Hepatocyte (in vitro differentiated cells): ENCODE measurements at regions not wholly inside any gene's neighbourhood (a gene's known extent, or its start where the extent isn't known, plus 50 kb on each side); places are given as distances from the start of the nearest gene placed in this dataset.

Experiments used
- DNase-seq: peaks from one replicate; pipeline ENCODE4 v3.0.0-alpha.2; 2016; ENCODE audit warnings: low spot score
- H2AFZ ChIP-seq: fragments of 200-600 bp; sonication (generic); 2 replicates; pipeline ENCODE4 v1.6.0; 2016; ENCODE audit warnings: antibody characterized with exemption, mild to moderate bottlenecking
- H3K27ac ChIP-seq: fragments of 200-600 bp; sonication (generic); 2 replicates; pipeline ENCODE4 v1.5.1; 2016; ENCODE audit warnings: mild to moderate bottlenecking
- H3K27me3 ChIP-seq: fragments of 200-600 bp; sonication (generic); 2 replicates; pipeline ENCODE4 v1.6.1; 2016
- H3K36me3 ChIP-seq: fragments of 200-600 bp; sonication (generic); replicated peaks from 2 replicates; pipeline ENCODE4 v1.5.1; 2016; ENCODE audit warnings: low read depth; ENCODE audit not compliant: insufficient read depth
- H3K4me1 ChIP-seq: fragments of 200-600 bp; sonication (generic); 2 replicates; pipeline ENCODE4 v1.5.1; 2016; ENCODE audit warnings: mild to moderate bottlenecking, moderate library complexity; ENCODE audit not compliant: insufficient read depth
- H3K4me2 ChIP-seq: fragments of 200-600 bp; sonication (generic); 2 replicates; pipeline ENCODE4 v1.6.0; 2016
- H3K4me3 ChIP-seq: fragments of 200-600 bp; sonication (generic); 2 replicates; pipeline ENCODE4 v1.5.1; 2016; ENCODE audit warnings: mild to moderate bottlenecking
- H3K79me2 ChIP-seq: fragments of 200-600 bp; sonication (generic); 2 replicates; pipeline ENCODE4 v1.6.0; 2017; ENCODE audit warnings: mild to moderate bottlenecking
- H3K9me2 ChIP-seq: fragments of 200-600 bp; sonication (generic); replicated peaks from 2 replicates; pipeline ENCODE4 v1.6.0; 2017; ENCODE audit warnings: mild to moderate bottlenecking; ENCODE audit not compliant: insufficient read depth
- H3K9me3 ChIP-seq: fragments of 200-600 bp; sonication (generic); 2 replicates; pipeline ENCODE4 v1.5.1; 2016; ENCODE audit warnings: low read depth, mild to moderate bottlenecking
- H4K20me1 ChIP-seq: fragments of 200-600 bp; sonication (generic); 2 replicates; pipeline ENCODE4 v1.6.0; 2016; ENCODE audit warnings: mild to moderate bottlenecking; ENCODE audit not compliant: insufficient read depth, poor library complexity, severe bottlenecking
- EZH2 ChIP-seq: fragments of 200-600 bp; sonication (generic); IDR thresholded peaks from 2 replicates; pipeline ENCODE4 v1.6.1; 2016; ENCODE audit warnings: antibody characterized with exemption, mild to moderate bottlenecking, borderline replicate concordance
- EZH2phosphoT487 ChIP-seq: fragments of 200-600 bp; sonication (generic); IDR thresholded peaks from one replicate; pipeline ENCODE4 v1.6.1; 2018; ENCODE audit warnings: antibody characterized with exemption, mild to moderate bottlenecking, low read depth, moderate library complexity; ENCODE audit not compliant: unreplicated experiment, severe bottlenecking
- WGBS: methylation state at CpG from one replicate; pipeline ENCODE4 v1.1.6; 2016; ENCODE audit warnings: low lambda C conversion rate; ENCODE audit errors: missing lambda C conversion rate; 5-methylcytosine and 5-hydroxymethylcytosine counted together
- TF ChIP-seq, protein P1 (sequence below): fragments of 200-600 bp; sonication (generic); IDR thresholded peaks from 2 replicates; pipeline ENCODE4 v1.5.1; 2016; ENCODE audit warnings: antibody characterized with exemption, mild to moderate bottlenecking; ENCODE audit not compliant: poor library complexity

DNA sequence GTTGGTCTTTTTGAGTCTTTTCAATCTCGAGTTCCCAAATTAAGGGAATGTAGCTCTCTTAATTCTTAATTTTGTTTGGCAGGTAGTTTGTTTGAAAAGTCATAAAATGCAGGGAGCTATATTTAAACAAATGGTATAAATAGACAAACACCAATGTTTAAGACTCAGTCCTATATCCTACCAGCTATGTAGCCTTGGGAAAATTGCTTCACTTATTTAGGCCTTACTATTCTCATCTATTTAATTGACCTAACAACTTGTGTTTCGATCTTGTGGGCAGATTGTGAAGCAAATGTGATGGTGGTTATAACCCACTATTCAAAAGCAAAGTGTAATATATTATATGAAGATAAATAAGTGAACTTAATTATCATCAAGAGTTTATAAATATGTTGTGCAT is 167.3 kb upstream of the KCTD3 start:
- Histone ChIP-seq H2AFZ (no peak overlapping the region), H3K9me3 (no peaks in the 10 kb centered on the region), H3K36me3 (no peaks in the 10 kb centered on the region), H3K9me2 (no peaks in the 10 kb centered on the region), H4K20me1 (no peaks in the 10 kb centered on the region), H3K27ac (no peak overlapping the region), H3K79me2 (no peaks in the 10 kb centered on the region), H3K4me2 (no peak overlapping the region), H3K4me1 (no peaks in the 10 kb centered on the region), H3K27me3 (no peaks in the 10 kb centered on the region), H3K4me3 (no peak overlapping the region)
- 82% methylated on average over 2 of the region's 2 CpGs for WGBS
- TF ChIP-seq EZH2, result no peak
- TF ChIP-seq, protein P1, sequence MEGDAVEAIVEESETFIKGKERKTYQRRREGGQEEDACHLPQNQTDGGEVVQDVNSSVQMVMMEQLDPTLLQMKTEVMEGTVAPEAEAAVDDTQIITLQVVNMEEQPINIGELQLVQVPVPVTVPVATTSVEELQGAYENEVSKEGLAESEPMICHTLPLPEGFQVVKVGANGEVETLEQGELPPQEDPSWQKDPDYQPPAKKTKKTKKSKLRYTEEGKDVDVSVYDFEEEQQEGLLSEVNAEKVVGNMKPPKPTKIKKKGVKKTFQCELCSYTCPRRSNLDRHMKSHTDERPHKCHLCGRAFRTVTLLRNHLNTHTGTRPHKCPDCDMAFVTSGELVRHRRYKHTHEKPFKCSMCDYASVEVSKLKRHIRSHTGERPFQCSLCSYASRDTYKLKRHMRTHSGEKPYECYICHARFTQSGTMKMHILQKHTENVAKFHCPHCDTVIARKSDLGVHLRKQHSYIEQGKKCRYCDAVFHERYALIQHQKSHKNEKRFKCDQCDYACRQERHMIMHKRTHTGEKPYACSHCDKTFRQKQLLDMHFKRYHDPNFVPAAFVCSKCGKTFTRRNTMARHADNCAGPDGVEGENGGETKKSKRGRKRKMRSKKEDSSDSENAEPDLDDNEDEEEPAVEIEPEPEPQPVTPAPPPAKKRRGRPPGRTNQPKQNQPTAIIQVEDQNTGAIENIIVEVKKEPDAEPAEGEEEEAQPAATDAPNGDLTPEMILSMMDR, result no peak
- no peak for TF ChIP-seq EZH2phosphoT487
- DNase-seq, result no peak

DNA sequence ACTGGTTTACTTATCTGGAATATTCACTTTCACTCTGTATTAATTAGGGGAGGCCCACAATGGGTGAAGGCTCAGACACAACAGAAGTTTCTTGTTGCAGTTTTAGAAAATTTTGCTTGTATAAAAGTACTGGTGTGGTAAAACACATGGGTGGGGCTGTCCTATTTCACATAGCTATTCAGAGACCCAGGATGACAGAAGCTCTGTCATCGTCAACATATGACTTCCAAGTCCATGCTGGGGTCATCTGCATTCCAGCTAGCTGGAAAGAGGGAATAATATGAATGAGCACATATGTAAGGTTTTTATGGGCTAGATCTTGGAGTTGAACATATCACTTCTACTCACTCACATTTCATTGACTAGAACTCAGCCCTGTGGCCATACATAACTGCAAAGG is 166.4 kb upstream of the KCTD3 start:
- no peaks in the 10 kb centered on the region for H3K79me2 ChIP-seq
- TF ChIP-seq EZH2phosphoT487 (no peak), EZH2 (no peak)
- TF ChIP-seq, protein P1, result no peak
- H3K27me3 ChIP-seq, result no peaks in the 10 kb centered on the region
- 97% methylated on average over 1 of the region's 1 CpG for WGBS
- no peak overlapping the region for H3K4me2 ChIP-seq
- no peaks in the 10 kb centered on the region for H3K9me2 ChIP-seq
- no peak for DNase-seq
- H3K4me1 ChIP-seq, result no peaks in the 10 kb centered on the region
- no peaks in the 10 kb centered on the region for H3K36me3 ChIP-seq
- H3K27ac ChIP-seq, result no peak overlapping the region
- no peaks in the 10 kb centered on the region for H4K20me1 ChIP-seq
- no peaks in the 10 kb centered on the region for H3K9me3 ChIP-seq
- no peak overlapping the region for H2AFZ ChIP-seq
- no peak overlapping the region for H3K4me3 ChIP-seq

DNA sequence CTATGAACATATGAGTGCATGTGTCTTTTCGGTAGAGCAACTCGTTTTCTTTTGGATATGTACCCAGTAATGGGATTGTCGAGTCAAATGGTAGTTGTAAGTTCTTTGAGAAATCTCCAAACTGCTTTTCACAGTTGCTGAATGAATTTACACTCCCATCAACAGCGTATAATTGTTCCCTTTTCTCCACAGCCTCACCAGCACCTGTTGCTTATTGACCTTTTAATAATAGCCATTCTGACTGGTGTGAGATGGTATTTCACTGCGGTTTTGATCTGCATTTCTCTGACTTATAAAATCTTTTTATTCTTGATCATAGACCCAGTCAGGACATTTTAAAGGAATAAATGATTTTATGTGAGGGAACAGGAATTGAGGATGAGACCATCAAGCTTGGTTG is 165.0 kb upstream of the KCTD3 start:
- Histone ChIP-seq H3K9me2 (no peaks in the 10 kb centered on the region), H3K27ac (no peak overlapping the region), H3K79me2 (no peaks in the 10 kb centered on the region), H2AFZ (no peak overlapping the region), H3K4me2 (no peak overlapping the region), H3K36me3 (no peaks in the 10 kb centered on the region), H4K20me1 (no peaks in the 10 kb centered on the region), H3K27me3 (no peaks in the 10 kb centered on the region), H3K9me3 (no peaks in the 10 kb centered on the region), H3K4me3 (no peak overlapping the region), H3K4me1 (no peaks in the 10 kb centered on the region)
- TF ChIP-seq EZH2, result no peak
- TF ChIP-seq, protein P1, result no peak
- 94% methylated on average over 5 of the region's 5 CpGs for WGBS
- no peak for DNase-seq

DNA sequence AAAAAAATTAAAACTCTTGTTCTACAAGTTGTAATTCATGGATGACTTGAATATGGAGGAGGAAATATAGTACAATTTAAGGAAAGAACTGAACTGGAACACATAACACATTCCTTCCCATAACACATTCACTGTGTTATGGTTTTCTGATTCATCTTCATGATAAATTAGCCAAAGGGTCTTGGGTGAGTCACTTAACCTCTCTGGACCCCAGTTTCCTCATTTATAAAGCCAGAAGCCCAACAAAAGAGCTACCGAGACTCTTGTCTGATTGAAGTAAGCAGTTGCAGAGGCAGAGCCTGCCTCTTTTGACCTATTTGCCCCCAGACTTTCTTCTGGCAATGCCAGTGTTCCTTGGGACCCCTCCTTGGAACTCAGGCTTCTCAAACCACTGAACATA is 161.9 kb upstream of the KCTD3 start:
- WGBS, result 88% methylated on average over 1 of the region's 1 CpG
- no peaks in the 10 kb centered on the region for H3K4me1 ChIP-seq
- no peak overlapping the region for H2AFZ ChIP-seq
- H3K9me2 ChIP-seq, result no peaks in the 10 kb centered on the region
- no peak for DNase-seq
- TF ChIP-seq, protein P1, result no peak
- TF ChIP-seq EZH2phosphoT487, result no peak
- TF ChIP-seq EZH2, result no peak
- H3K4me3 ChIP-seq, result no peak overlapping the region
- no peaks in the 10 kb centered on the region for H4K20me1 ChIP-seq
- no peaks in the 10 kb centered on the region for H3K27me3 ChIP-seq
- no peak overlapping the region for H3K27ac ChIP-seq
- no peaks in the 10 kb centered on the region for H3K36me3 ChIP-seq
- H3K9me3 ChIP-seq, result no peaks in the 10 kb centered on the region
- H3K79me2 ChIP-seq, result no peaks in the 10 kb centered on the region
- no peak overlapping the region for H3K4me2 ChIP-seq
